ENCODE measurements at regions not wholly inside any gene's neighbourhood (a gene's known extent, or its start where the extent isn't known, plus 50 kb on each side); places are given as distances from the start of the nearest gene placed in this dataset.

- Mint-ChIP-seq H3K9me3 (no peaks in the 10 kb centered on the region), H3K27ac (no peak overlapping the region), H3K27me3 (peaks cover 1% of the 10 kb centered on the region), H3K4me1 (peaks cover 0 to 2% (median 2%) of the 10 kb centered on the region in 3 donors), H3K36me3 (peaks cover 2% of the 10 kb centered on the region), H3K4me3 (no peak overlapping the region)
Measured at GRCh38 chr3:107064405-107065060, 312.7 kb upstream of the CCDC54 start.

DNA sequence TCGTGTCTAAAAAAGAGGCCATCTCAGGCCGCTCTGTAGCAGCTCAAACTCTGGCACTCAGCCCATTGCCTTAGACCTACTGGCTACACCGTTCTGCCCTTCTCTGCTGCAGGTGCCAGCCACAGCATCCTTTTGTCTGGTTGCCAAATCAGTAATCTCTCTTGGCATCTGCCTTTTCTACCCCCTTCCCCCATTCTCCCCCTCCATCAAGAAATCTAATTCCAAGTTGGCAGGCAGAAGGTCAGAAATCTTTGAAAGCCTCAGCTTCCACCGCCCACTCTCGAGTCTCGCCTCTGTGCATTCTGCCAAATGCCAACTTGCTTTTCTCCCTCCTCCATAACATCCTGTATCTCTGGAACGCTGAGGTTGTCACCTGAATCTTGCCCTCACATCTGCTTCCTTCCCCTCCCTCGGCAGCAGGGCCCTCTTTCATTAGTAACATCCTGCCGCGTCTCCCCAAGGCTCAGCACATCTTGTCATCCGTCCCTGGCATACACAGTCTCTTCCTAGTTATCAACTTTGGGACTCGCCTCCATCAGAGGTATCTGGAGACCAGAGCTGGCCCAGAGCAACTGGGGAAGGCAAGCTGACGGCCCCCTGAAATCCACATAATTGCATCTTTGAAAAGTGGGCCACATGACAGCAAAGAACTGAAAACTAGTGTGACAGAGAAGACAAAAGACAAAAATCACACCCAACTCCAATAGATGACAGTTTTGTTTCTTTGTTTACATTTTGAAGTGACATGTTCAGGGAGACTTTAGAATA is 312.0 kb upstream of the CCDC54 start:
- peaks cover 2% of the 10 kb centered on the region for H3K36me3 Mint-ChIP-seq
- H3K9me3 Mint-ChIP-seq = no peaks in the 10 kb centered on the region
- H3K27ac Mint-ChIP-seq = no peak overlapping the region
- peaks cover 1% of the 10 kb centered on the region for H3K27me3 Mint-ChIP-seq
- H3K4me3 Mint-ChIP-seq = no peak overlapping the region
- H3K4me1 Mint-ChIP-seq = peaks cover 0 to 2% (median 2%) of the 10 kb centered on the region in 3 donors

GRCh38 chr3:107067421-107067820 is 309.8 kb upstream of the CCDC54 start:
- Mint-ChIP-seq H3K9me3 (no peaks in the 10 kb centered on the region), H3K4me1 (peaks cover 0 to 2% (median 2%) of the 10 kb centered on the region in 3 donors), H3K27me3 (peaks cover 1% of the 10 kb centered on the region), H3K36me3 (peaks cover 2% of the 10 kb centered on the region), H3K4me3 (no peak overlapping the region), H3K27ac (peak overlapping the region in 1 of 3 donors; percentile 54)

- Mint-ChIP-seq H3K4me3 (peak overlapping the region in 1 of 4 donors; percentile 6), H3K27me3 (peaks cover 1% of the 10 kb centered on the region), H3K4me1 (peaks cover 0 to 2% (median 2%) of the 10 kb centered on the region in 3 donors), H3K36me3 (no peaks in the 10 kb centered on the region), H3K27ac (no peak overlapping the region), H3K9me3 (no peaks in the 10 kb centered on the region)
Measured at GRCh38 chr3:107068980-107069379, 308.3 kb upstream of the CCDC54 start.

DNA sequence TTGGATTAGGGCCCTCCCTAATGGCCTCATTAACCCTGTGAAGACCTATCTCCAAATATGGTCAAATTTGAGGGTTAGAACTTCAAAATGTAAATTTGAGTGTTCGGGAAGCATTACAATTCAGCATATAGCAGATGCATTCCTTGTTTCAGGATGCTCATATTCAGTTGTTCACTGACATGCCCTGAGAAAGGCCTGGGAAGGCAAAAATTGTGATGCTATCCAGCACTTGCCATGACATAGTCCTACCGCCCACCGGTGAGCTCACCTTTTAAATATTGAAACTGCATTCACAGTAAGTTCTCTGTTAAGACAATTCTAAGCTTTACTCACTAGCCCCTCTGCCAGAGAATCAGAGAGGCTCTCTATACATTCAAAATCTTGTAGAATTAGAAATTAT is 300.3 kb upstream of the CCDC54 start:
- Mint-ChIP-seq H3K9me3 (no peaks in the 10 kb centered on the region), H3K36me3 (no peaks in the 10 kb centered on the region), H3K4me3 (no peak overlapping the region), H3K4me1 (peaks cover 0 to 5% (median 0%) of the 10 kb centered on the region in 3 donors), H3K27me3 (no peaks in the 10 kb centered on the region), H3K27ac (no peak overlapping the region)

- H3K4me3 Mint-ChIP-seq = no peak overlapping the region
- H3K27ac Mint-ChIP-seq = no peak overlapping the region
Measured at GRCh38 chr3:107077391-107077790, 299.8 kb upstream of the CCDC54 start.

GRCh38 chr3:107082527-107082926 is 294.7 kb upstream of the CCDC54 start:
- no peaks in the 10 kb centered on the region for H3K9me3 Mint-ChIP-seq
- H3K27ac Mint-ChIP-seq = no peak overlapping the region
- H3K4me3 Mint-ChIP-seq = no peak overlapping the region
- H3K36me3 Mint-ChIP-seq = no peaks in the 10 kb centered on the region
- H3K4me1 Mint-ChIP-seq = peaks cover 0 to 4% (median 0%) of the 10 kb centered on the region in 3 donors
- peaks cover 3% of the 10 kb centered on the region for H3K27me3 Mint-ChIP-seq

More at GRCh38 chr3:107077391-107077790, 299.8 kb upstream of the CCDC54 start:
- peaks cover 0 to 5% (median 0%) of the 10 kb centered on the region in 3 donors for H3K4me1 Mint-ChIP-seq
- H3K27me3 Mint-ChIP-seq = no peaks in the 10 kb centered on the region
- no peaks in the 10 kb centered on the region for H3K36me3 Mint-ChIP-seq
- no peaks in the 10 kb centered on the region for H3K9me3 Mint-ChIP-seq

DNA sequence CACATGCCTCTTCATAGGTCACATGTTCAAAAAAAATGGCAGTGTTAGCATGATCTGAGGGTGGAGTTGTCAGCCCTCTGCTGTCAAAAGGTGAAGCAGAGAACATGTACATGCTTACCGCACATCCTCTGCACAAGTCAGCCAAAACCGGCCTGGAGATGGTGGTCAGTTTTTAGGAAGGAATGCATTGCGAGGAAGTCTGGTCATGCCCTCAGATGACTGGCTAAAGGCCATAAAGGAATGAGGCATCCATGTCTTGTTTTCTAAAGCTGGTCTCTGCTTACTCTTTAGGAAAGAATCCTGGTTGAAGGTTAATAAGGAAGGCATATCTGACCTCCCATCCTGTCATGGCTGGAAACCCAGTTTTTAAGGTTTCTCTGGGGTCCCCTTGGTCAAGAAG is 292.0 kb upstream of the CCDC54 start:
- Mint-ChIP-seq H3K27ac (no peak overlapping the region), H3K36me3 (no peaks in the 10 kb centered on the region), H3K4me1 (no peaks in the 10 kb centered on the region), H3K9me3 (no peaks in the 10 kb centered on the region), H3K27me3 (peaks cover 3% of the 10 kb centered on the region), H3K4me3 (no peak overlapping the region)

GRCh38 chr3:107092121-107092520 is 285.1 kb upstream of the CCDC54 start:
- no peak overlapping the region for H3K27ac Mint-ChIP-seq
- H3K9me3 Mint-ChIP-seq = peaks cover 0 to 2% (median 0%) of the 10 kb centered on the region in 3 donors
- no peaks in the 10 kb centered on the region for H3K4me1 Mint-ChIP-seq
- no peaks in the 10 kb centered on the region for H3K27me3 Mint-ChIP-seq
- H3K36me3 Mint-ChIP-seq = no peaks in the 10 kb centered on the region
- no peak overlapping the region for H3K4me3 Mint-ChIP-seq

DNA sequence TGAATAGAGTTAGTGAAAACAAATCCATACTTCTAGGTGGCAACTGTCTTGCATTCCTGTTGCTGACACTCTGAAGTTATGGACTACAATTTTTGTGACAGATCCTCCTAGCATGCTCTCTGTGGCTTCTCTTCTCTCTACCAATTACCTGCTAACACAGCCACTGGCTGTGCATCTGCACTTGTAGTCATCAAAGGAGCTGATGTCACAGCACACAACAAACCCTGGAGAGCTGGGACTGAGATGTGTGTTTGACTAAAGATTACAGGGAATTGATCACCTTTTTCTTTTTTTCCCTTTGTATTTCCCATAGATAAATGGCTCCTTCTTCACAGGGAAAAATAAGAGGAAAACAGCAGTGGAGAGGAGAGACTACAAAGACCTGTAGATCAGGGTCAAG is 278.4 kb upstream of the CCDC54 start:
- Mint-ChIP-seq H3K36me3 (no peaks in the 10 kb centered on the region), H3K27me3 (no peaks in the 10 kb centered on the region), H3K4me3 (no peak overlapping the region), H3K9me3 (peaks cover 0 to 1% (median 0%) of the 10 kb centered on the region in 3 donors), H3K4me1 (no peaks in the 10 kb centered on the region), H3K27ac (no peak overlapping the region)

GRCh38 chr3:107100137-107100536 is 277.1 kb upstream of the CCDC54 start:
- H3K27ac Mint-ChIP-seq = no peak overlapping the region
- no peaks in the 10 kb centered on the region for H3K27me3 Mint-ChIP-seq
- no peaks in the 10 kb centered on the region for H3K9me3 Mint-ChIP-seq
- H3K36me3 Mint-ChIP-seq = no peaks in the 10 kb centered on the region
- no peak overlapping the region for H3K4me3 Mint-ChIP-seq
- no peaks in the 10 kb centered on the region for H3K4me1 Mint-ChIP-seq

GRCh38 chr3:107100573-107100972 is 276.7 kb upstream of the CCDC54 start:
- H3K9me3 Mint-ChIP-seq = peaks cover 0 to 3% (median 0%) of the 10 kb centered on the region in 3 donors
- no peaks in the 10 kb centered on the region for H3K27me3 Mint-ChIP-seq
- no peaks in the 10 kb centered on the region for H3K36me3 Mint-ChIP-seq
- H3K27ac Mint-ChIP-seq = no peak overlapping the region
- no peak overlapping the region for H3K4me3 Mint-ChIP-seq
- H3K4me1 Mint-ChIP-seq = no peaks in the 10 kb centered on the region

- H3K4me1 Mint-ChIP-seq = no peaks in the 10 kb centered on the region
- no peak overlapping the region for H3K27ac Mint-ChIP-seq
- H3K36me3 Mint-ChIP-seq = no peaks in the 10 kb centered on the region
- no peaks in the 10 kb centered on the region for H3K27me3 Mint-ChIP-seq
- H3K4me3 Mint-ChIP-seq = no peak overlapping the region
- peaks cover 0 to 5% (median 3%) of the 10 kb centered on the region in 3 donors for H3K9me3 Mint-ChIP-seq
Measured at GRCh38 chr3:107103786-107104185, 273.5 kb upstream of the CCDC54 start.

- no peaks in the 10 kb centered on the region for H3K27me3 Mint-ChIP-seq
- peaks cover 0 to 5% (median 3%) of the 10 kb centered on the region in 3 donors for H3K9me3 Mint-ChIP-seq
- H3K27ac Mint-ChIP-seq = no peak overlapping the region
- no peaks in the 10 kb centered on the region for H3K36me3 Mint-ChIP-seq
- no peaks in the 10 kb centered on the region for H3K4me1 Mint-ChIP-seq
- no peak overlapping the region for H3K4me3 Mint-ChIP-seq
Measured at GRCh38 chr3:107106316-107106715, 270.9 kb upstream of the CCDC54 start.

GRCh38 chr3:107106907-107107306 is 270.3 kb upstream of the CCDC54 start:
- Mint-ChIP-seq H3K36me3 (no peaks in the 10 kb centered on the region), H3K27ac (no peak overlapping the region), H3K9me3 (peaks cover 0 to 5% (median 3%) of the 10 kb centered on the region in 3 donors), H3K4me1 (no peaks in the 10 kb centered on the region), H3K4me3 (no peak overlapping the region), H3K27me3 (no peaks in the 10 kb centered on the region)
